ENCODE measurements at regions not wholly inside any gene's neighbourhood (a gene's known extent, or its start where the extent isn't known, plus 50 kb on each side); places are given as distances from the start of the nearest gene placed in this dataset.

GRCh38 chr16:29198231-29198630, 208.3 kb downstream of the NPIPB11 start:
- TF ChIP-seq MAX (IDR thresholded peaks at IDR 0.05; ENCODE audit: low read depth, low read length), result no peak
- TF ChIP-seq CTCF (IDR thresholded peaks at IDR 0.05; ENCODE audit: low read depth, low read length), result no peak
- no peak for TF ChIP-seq POLR2A (IDR thresholded peaks at IDR 0.05; ENCODE audit: extremely low read depth, insufficient read length)
- TF ChIP-seq MYC (IDR thresholded peaks at IDR 0.05; ENCODE audit: low read depth, low read length), result no peak
